A549 (cell line): ENCODE measurements at regions not wholly inside any gene's neighbourhood (a gene's known extent, or its start where the extent isn't known, plus 50 kb on each side); places are given as distances from the start of the nearest gene placed in this dataset.

Experiments
- CBX2 ChIP-seq: fragments of 200-600 bp; sonication (generic); IDR thresholded peaks from 2 replicates; pipeline ENCODE4 v1.6.1; 2016; ENCODE audit warnings: low read depth, mild to moderate bottlenecking, borderline replicate concordance
- CEBPB ChIP-seq, 2 experiments: fragments of >200 bp in 1 of 2; sonication (Bioruptor Twin) in 1 of 2; formaldehyde crosslinking in 1 of 2; IDR thresholded peaks; 2 replicates each; pipeline ENCODE4 v1.6.1; 2012 to 2016
- CTCF ChIP-seq: fragments of >200 bp; sonication (Bioruptor Twin); formaldehyde crosslinking; IDR thresholded peaks from 3 replicates; pipeline ENCODE4 v1.5.1; 2016
- EHMT2 ChIP-seq: fragments of 200-600 bp; sonication (generic); IDR thresholded peaks from 2 replicates; pipeline ENCODE4 v1.6.1; 2016; ENCODE audit warnings: antibody characterized with exemption, low read depth, mild to moderate bottlenecking, moderate library complexity
- ESRRA ChIP-seq: fragments of 150-350 bp; IDR thresholded peaks from 2 replicates; pipeline ENCODE4 v1.6.1; 2014; ENCODE audit warnings: mild to moderate bottlenecking, low read length, borderline replicate concordance
- FOXS1 ChIP-seq: fragments of 250-450 bp; sonication (Bioruptor Pico); IDR thresholded peaks from 2 replicates; pipeline ENCODE4 v1.5.0; 2020; ENCODE audit warnings: mild to moderate bottlenecking, moderate library complexity
- HDAC2 ChIP-seq: fragments of 200-600 bp; sonication (generic); IDR thresholded peaks from 2 replicates; pipeline ENCODE4 v1.6.1; 2016
- HEYL ChIP-seq: fragments of 250-450 bp; sonication (Bioruptor Pico); IDR thresholded peaks from 2 replicates; pipeline ENCODE4 v1.8.0; 2021; ENCODE audit warnings: mild to moderate bottlenecking, moderate library complexity
- JUNB ChIP-seq: fragments of >200 bp; sonication (Bioruptor Twin); formaldehyde crosslinking; IDR thresholded peaks from 2 replicates; pipeline ENCODE4 v1.6.1; 2016
- MAFK ChIP-seq: fragments of 450-650 bp; IDR thresholded peaks from 2 replicates; pipeline ENCODE4 v1.6.1; 2014; ENCODE audit not compliant: partially characterized antibody
- MAZ ChIP-seq: fragments of 150-350 bp; IDR thresholded peaks from 2 replicates; pipeline ENCODE4 v1.6.1; 2014; ENCODE audit warnings: antibody characterized with exemption, low read depth, low read length, borderline replicate concordance
- PBX3 ChIP-seq: IDR thresholded peaks from 2 replicates; pipeline ENCODE4 v1.6.1; 2012
- POLR2A ChIP-seq: IDR thresholded peaks from 2 replicates; pipeline ENCODE4 v1.6.1; 2012; ENCODE audit warnings: mild to moderate bottlenecking, low read length
- RNF2 ChIP-seq: fragments of 200-600 bp; sonication (generic); IDR thresholded peaks from 2 replicates; pipeline ENCODE4 v1.6.1; 2016; ENCODE audit warnings: low read depth, mild to moderate bottlenecking, antibody characterized with exemption, moderate library complexity, borderline replicate concordance

- no peak for TF ChIP-seq CTCF
- TF ChIP-seq ESRRA, result no peak
- no peak for TF ChIP-seq HDAC2
- no peak for TF ChIP-seq POLR2A
- no peak for TF ChIP-seq JUNB
- TF ChIP-seq HEYL (CRISPR knock-in tag), result no peak
- no peak for TF ChIP-seq CBX2
- TF ChIP-seq EHMT2, result no peak
- TF ChIP-seq PBX3, result no peak
- no peak for TF ChIP-seq CEBPB (IDR thresholded peaks at IDR 0.05)
- TF ChIP-seq MAFK, result no peak
- TF ChIP-seq RNF2, result no peak
- no peak for TF ChIP-seq MAZ
- no peak for TF ChIP-seq FOXS1 (CRISPR knock-in tag)
Observed at GRCh38 chr15:99508311-99508645, 57.5 kb upstream of the MEF2A start.
